Thyroid gland (tissue), 4 donors: ENCODE measurements at regions not wholly inside any gene's neighbourhood (a gene's known extent, or its start where the extent isn't known, plus 50 kb on each side); places are given as distances from the start of the nearest gene placed in this dataset.

Experiments used
- DNase-seq, 2 donors: peaks; one replicate each; pipeline ENCODE4 v3.0.0-alpha.2; 2019
- H3K27ac ChIP-seq, 3 donors: fragments of 200-600 bp; sonication (generic); 1 replicate in 2 of 3; 2 replicates in 1 of 3; pipeline ENCODE4 v1.5.1; 2016 to 2019; ENCODE audit warnings: mild to moderate bottlenecking in 1 of 3, moderate library complexity in 1 of 3
- H3K27me3 ChIP-seq: fragments of 200-600 bp; sonication (generic); one replicate; pipeline ENCODE4 v1.5.1; 2019
- H3K36me3 ChIP-seq, 2 donors: fragments of 200-600 bp; sonication (generic); one replicate each; pipeline ENCODE4 v1.5.1; 2016 to 2019
- H3K4me1 ChIP-seq, 2 donors: fragments of 200-600 bp; sonication (generic); one replicate each; pipeline ENCODE4 v1.5.1; 2017 to 2019
- H3K4me3 ChIP-seq, 3 donors: fragments of 200-600 bp; sonication (generic); replicated peaks in 1 of 3; 1 replicate in 2 of 3; 2 replicates in 1 of 3; pipeline ENCODE4 v1.5.1; 2016; ENCODE audit warnings: mild to moderate bottlenecking in 1 of 3
- H3K9me3 ChIP-seq: fragments of 200-600 bp; sonication (generic); one replicate; pipeline ENCODE4 v1.5.1; 2017
- CTCF ChIP-seq, 6 experiments: fragments of 200-600 bp in 3 of 6; fragments of 450-650 bp in 3 of 6; sonication (generic) in 3 of 6; IDR thresholded peaks; one replicate each; pipeline ENCODE4 v1.5.1; 2016 to 2019; ENCODE audit warnings: antibody characterized with exemption in 6 of 6, mild to moderate bottlenecking in 2 of 6, inconsistent platforms in 1 of 6, moderate library complexity in 1 of 6
- POLR2A ChIP-seq, 2 donors: fragments of 450-650 bp; IDR thresholded peaks; one replicate each; pipeline ENCODE4 v1.6.1; 2017; ENCODE audit warnings: antibody characterized with exemption in 2 of 2, mild to moderate bottlenecking in 2 of 2, moderate library complexity in 1 of 2
- WGBS, 2 donors: methylation state at CpG; one replicate each; pipeline ENCODE4 v1.1.5; 2017; 5-methylcytosine and 5-hydroxymethylcytosine counted together
- intact Hi-C: fragments of 100-400 bp; cut with DNase I; formaldehyde crosslinking; loops from one replicate; pipeline ENCODE4 v1.15.1; 2023

GRCh38 chr13:47719164-47719563 lies 281.9 kb downstream of the SUCLA2 start:
- 85 to 88% methylated on average over 2 of the region's 2 CpGs for WGBS, 2 donors
- Histone ChIP-seq H3K27ac (no peak overlapping the region), H3K27me3 (no peaks in the 10 kb centered on the region), H3K36me3 (no peaks in the 10 kb centered on the region), H3K4me3 (no peak overlapping the region), H3K4me1 (no peaks in the 10 kb centered on the region), H3K9me3 (no peaks in the 10 kb centered on the region)
- TF ChIP-seq POLR2A (IDR thresholded peaks at IDR 0.05) = no peak
- TF ChIP-seq CTCF (IDR thresholded peaks at IDR 0.05) = no peak
- DNase-seq = no peak
- intact Hi-C loops = no loop called here

- H3K9me3 ChIP-seq = no peaks in the 10 kb centered on the region
- H3K36me3 ChIP-seq = no peaks in the 10 kb centered on the region
- H3K27me3 ChIP-seq = no peaks in the 10 kb centered on the region
- no peak for TF ChIP-seq CTCF (IDR thresholded peaks at IDR 0.05)
- no peak for TF ChIP-seq POLR2A (IDR thresholded peaks at IDR 0.05)
- H3K4me1 ChIP-seq = no peaks in the 10 kb centered on the region
- no peak overlapping the region for H3K27ac ChIP-seq
- WGBS, 2 donors = 71 to 76% methylated on average over 8 of the region's 8 CpGs
- intact Hi-C loops = no loop called here
- no peak for DNase-seq
- no peak overlapping the region for H3K4me3 ChIP-seq
Measured at GRCh38 chr13:47718556-47718955, 282.5 kb downstream of the SUCLA2 start.

DNA sequence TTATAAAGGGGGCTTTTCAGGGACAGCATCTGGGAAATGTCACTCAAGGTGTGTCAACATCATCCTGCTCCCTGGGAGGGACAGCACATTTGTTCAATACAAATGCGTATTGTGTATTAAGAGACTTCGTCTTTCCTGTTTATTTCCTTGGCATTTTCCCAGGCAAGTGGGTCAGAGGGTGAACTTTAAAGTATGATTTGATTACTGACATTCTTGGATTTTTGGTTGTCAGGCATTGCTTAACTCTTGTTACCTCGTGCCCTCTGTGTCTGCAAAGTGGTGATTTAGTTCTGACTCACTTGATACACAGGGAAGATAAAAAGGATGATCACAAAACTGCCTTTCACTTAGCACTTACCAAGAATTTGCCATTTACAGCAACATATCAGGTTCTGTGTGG lies 292.7 kb downstream of the SUCLA2 start:
- no peak overlapping the region for H3K4me3 ChIP-seq
- H3K4me1 ChIP-seq = no peaks in the 10 kb centered on the region
- TF ChIP-seq CTCF (IDR thresholded peaks at IDR 0.05) (no peak), POLR2A (IDR thresholded peaks at IDR 0.05) (no peak)
- H3K27ac ChIP-seq = no peak overlapping the region
- no peaks in the 10 kb centered on the region for H3K9me3 ChIP-seq
- H3K36me3 ChIP-seq = no peaks in the 10 kb centered on the region
- DNase-seq = no peak
- 69 to 77% methylated on average over 3 of the region's 3 CpGs for WGBS, 2 donors
- no peaks in the 10 kb centered on the region for H3K27me3 ChIP-seq
- intact Hi-C loops = no loop called here

DNA sequence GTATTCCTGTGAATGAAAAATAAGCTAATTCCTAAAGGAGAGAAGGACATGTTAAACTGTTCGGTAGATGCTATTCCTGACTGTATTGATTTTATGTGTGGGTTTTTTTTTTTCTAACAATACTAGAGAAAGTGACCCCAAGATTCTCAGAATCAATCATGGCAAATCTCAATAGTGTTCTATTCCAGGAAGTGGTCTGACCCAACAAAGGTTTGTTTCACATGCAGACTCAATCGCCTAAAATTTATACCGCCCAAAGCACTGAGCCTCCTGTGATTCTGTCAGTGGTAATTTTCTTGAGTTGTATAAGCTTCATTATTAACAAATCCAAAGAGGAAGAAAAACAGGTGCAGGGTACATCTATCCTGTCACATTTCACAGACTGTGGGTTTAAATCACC lies 293.7 kb downstream of the SUCLA2 start:
- Histone ChIP-seq H3K4me3 (no peak overlapping the region), H3K4me1 (no peaks in the 10 kb centered on the region), H3K9me3 (no peaks in the 10 kb centered on the region), H3K27ac (no peak overlapping the region), H3K36me3 (no peaks in the 10 kb centered on the region), H3K27me3 (no peaks in the 10 kb centered on the region)
- TF ChIP-seq POLR2A (IDR thresholded peaks at IDR 0.05) = no peak
- no peak for TF ChIP-seq CTCF (IDR thresholded peaks at IDR 0.05)
- no peak for DNase-seq
- intact Hi-C loops = no loop called here
- WGBS, 2 donors = 93 to 96% methylated on average over 3 of the region's 3 CpGs

DNA sequence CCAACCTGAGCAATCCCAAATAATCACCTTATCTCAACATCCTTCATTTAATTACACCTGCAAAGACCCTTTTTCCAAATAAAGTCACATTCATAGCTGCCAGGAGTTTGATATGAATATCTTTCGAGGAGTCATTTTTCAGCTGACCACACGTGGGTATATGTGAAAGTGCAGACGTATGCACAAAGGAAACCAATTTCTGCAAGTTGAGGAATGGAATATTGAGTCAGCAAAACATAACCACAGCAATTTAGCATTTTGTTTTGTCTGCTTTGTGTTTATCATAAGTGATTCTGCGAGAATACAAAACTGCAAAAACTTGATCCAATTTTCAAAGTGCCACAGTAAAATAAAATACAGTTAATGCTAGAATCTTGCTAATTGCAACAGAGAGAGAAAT lies 295.9 kb downstream of the SUCLA2 start:
- intact Hi-C loops = no loop called here
- Histone ChIP-seq H3K4me1 (no peaks in the 10 kb centered on the region), H3K9me3 (no peaks in the 10 kb centered on the region), H3K36me3 (no peaks in the 10 kb centered on the region), H3K4me3 (no peak overlapping the region), H3K27me3 (no peaks in the 10 kb centered on the region), H3K27ac (no peak overlapping the region)
- no peak for DNase-seq
- 80 to 89% methylated on average over 4 of the region's 4 CpGs for WGBS, 2 donors
- TF ChIP-seq CTCF (IDR thresholded peaks at IDR 0.05) = no peak
- no peak for TF ChIP-seq POLR2A (IDR thresholded peaks at IDR 0.05)
